ENCODE measurements at regions not wholly inside any gene's neighbourhood (a gene's known extent, or its start where the extent isn't known, plus 50 kb on each side); places are given as distances from the start of the nearest gene placed in this dataset.

DNA sequence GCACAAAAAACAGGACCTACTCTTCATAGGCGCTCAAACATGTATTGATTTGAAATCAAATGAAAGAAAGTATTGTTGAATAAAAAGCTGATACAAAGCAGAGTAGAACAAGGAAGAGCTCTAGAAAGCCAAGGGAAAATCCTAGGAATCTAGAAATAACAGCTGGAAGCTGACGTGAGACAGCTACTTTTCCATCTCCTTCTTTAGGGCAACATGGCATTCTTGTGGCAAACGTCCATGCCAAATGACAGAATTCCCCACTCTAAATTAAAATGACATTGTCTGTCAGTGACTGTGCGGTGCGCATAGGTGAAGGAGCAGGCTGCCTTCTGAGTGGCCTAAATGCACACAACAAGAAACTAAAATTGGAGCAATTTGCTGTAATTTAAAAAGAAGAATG lies 557.4 kb downstream of the SOX11 start:
- no peak for DNase-seq (ENCODE audit: low read depth, low spot score)

DNA sequence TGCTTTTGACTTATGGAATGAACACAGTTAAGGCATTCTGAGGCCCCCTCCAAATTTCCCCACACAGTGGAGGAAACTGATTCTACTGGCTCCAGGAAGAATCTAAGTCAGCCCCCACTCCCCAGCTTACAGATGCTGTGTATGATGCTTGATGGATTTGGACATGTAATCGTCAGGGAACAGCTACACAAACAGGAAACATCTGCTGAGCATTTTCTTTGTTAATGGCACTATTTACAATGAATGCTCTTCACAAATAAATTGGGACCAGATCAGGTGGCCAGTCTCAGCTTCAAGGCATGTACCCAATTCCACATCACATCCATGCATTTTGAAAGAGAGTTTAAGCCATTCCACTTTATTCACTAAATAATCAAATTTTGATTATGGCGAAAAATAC lies 562.3 kb downstream of the SOX11 start:
- TF ChIP-seq POLR2AphosphoS5 (IDR thresholded peaks at IDR 0.05; ENCODE audit: low read depth, low read length), result no peak
- TF ChIP-seq TCF7L2 (IDR thresholded peaks at IDR 0.05; ENCODE audit: low read depth, low read length), result no peak
- TF ChIP-seq, protein P1, sequence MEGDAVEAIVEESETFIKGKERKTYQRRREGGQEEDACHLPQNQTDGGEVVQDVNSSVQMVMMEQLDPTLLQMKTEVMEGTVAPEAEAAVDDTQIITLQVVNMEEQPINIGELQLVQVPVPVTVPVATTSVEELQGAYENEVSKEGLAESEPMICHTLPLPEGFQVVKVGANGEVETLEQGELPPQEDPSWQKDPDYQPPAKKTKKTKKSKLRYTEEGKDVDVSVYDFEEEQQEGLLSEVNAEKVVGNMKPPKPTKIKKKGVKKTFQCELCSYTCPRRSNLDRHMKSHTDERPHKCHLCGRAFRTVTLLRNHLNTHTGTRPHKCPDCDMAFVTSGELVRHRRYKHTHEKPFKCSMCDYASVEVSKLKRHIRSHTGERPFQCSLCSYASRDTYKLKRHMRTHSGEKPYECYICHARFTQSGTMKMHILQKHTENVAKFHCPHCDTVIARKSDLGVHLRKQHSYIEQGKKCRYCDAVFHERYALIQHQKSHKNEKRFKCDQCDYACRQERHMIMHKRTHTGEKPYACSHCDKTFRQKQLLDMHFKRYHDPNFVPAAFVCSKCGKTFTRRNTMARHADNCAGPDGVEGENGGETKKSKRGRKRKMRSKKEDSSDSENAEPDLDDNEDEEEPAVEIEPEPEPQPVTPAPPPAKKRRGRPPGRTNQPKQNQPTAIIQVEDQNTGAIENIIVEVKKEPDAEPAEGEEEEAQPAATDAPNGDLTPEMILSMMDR (IDR thresholded peaks at IDR 0.05), result no peak
- ATAC-seq, result no peak
- intact Hi-C loops (cut with micrococcal nuclease; ENCODE audit: unreplicated experiment) (no loop called here), in situ Hi-C loops (cut with HindIII; ENCODE audit: low pct_unique_long_range_greater_than_20kb, low sequenced_read_pairs) (no loop called here)
- no TSS peak for BruUV-seq (replicated peaks)
- H3K4me3 ChIP-seq (ENCODE audit: low read depth in 2 of 2, low read length in 2 of 2), result no peak overlapping the region
- no peak for DNase-seq (ENCODE audit: low read depth, low spot score)
- no peaks in the 10 kb centered on the region for H3K36me3 ChIP-seq (ENCODE audit: control insufficient read depth, insufficient read depth, low read length)
- H3K9me3 ChIP-seq (ENCODE audit: control insufficient read depth, insufficient read depth, low read depth, low read length), result no peaks in the 10 kb centered on the region
- no peaks in the 10 kb centered on the region for H3K27me3 ChIP-seq (ENCODE audit: control insufficient read depth, insufficient read depth, low read length)
- no peak overlapping the region for H3K27ac ChIP-seq (ENCODE audit: low read length)
- ChIA-PET POLR2A (no interaction called here), CTCF (no interaction called here)
- no peaks in the 10 kb centered on the region for H3K4me1 ChIP-seq (ENCODE audit: control insufficient read depth, insufficient read depth, low read length)

More for the DNA sequence above, 557.4 kb downstream of the SOX11 start:
- BruUV-seq (replicated peaks), result no TSS peak
- intact Hi-C loops (cut with micrococcal nuclease; ENCODE audit: unreplicated experiment) (no loop called here), in situ Hi-C loops (cut with HindIII; ENCODE audit: low pct_unique_long_range_greater_than_20kb, low sequenced_read_pairs) (no loop called here)
- H3K27ac ChIP-seq (ENCODE audit: low read length), result no peak overlapping the region
- no peaks in the 10 kb centered on the region for H3K27me3 ChIP-seq (ENCODE audit: control insufficient read depth, insufficient read depth, low read length)
- CTCF ChIA-PET, result no interaction called here
- POLR2A ChIA-PET, result no interaction called here
- no peak for ATAC-seq
- no peaks in the 10 kb centered on the region for H3K9me3 ChIP-seq (ENCODE audit: control insufficient read depth, insufficient read depth, low read depth, low read length)
- H3K4me1 ChIP-seq (ENCODE audit: control insufficient read depth, insufficient read depth, low read length), result no peaks in the 10 kb centered on the region
- TF ChIP-seq TCF7L2 (IDR thresholded peaks at IDR 0.05; ENCODE audit: low read depth, low read length), result no peak
- no peak overlapping the region for H3K4me3 ChIP-seq (ENCODE audit: low read depth in 2 of 2, low read length in 2 of 2)
- H3K36me3 ChIP-seq (ENCODE audit: control insufficient read depth, insufficient read depth, low read length), result no peaks in the 10 kb centered on the region

DNA sequence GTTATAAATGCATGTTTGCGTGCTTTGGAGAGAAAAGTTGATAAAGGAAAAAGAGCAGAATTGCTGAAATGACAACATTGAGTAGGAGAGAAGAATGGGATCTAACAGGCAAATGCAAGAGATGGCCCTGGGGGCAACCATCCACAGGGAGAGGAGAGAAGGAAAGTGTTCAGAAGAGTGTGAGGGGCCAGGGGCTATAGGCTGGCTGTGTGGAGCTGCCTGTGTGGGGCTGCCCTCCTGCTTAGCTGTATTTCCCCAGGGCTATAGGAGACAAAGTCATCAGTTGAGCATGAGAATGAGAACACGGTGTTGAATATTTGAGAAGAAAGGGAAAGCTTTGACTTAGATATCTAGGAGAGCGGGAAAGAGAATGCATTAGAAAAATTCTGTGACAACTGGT lies 572.0 kb downstream of the SOX11 start:
- Histone ChIP-seq H3K27me3 (ENCODE audit: control insufficient read depth, insufficient read depth, low read length) (no peaks in the 10 kb centered on the region), H3K4me1 (ENCODE audit: control insufficient read depth, insufficient read depth, low read length) (no peaks in the 10 kb centered on the region), H3K36me3 (ENCODE audit: control insufficient read depth, insufficient read depth, low read length) (no peaks in the 10 kb centered on the region), H3K4me3 (ENCODE audit: low read depth in 2 of 2, low read length in 2 of 2) (no peak overlapping the region), H3K9me3 (ENCODE audit: control insufficient read depth, insufficient read depth, low read depth, low read length) (no peaks in the 10 kb centered on the region), H3K27ac (ENCODE audit: low read length) (no peak overlapping the region)
- DNase-seq (ENCODE audit: low read depth, low spot score) (no peak), ATAC-seq (no peak)
- TF ChIP-seq, protein P1 (IDR thresholded peaks at IDR 0.05), result no peak
- TF ChIP-seq TCF7L2 (IDR thresholded peaks at IDR 0.05; ENCODE audit: low read depth, low read length) (no peak), POLR2AphosphoS5 (IDR thresholded peaks at IDR 0.05; ENCODE audit: low read depth, low read length) (no peak), SIN3A (IDR thresholded peaks at IDR 0.05; ENCODE audit: borderline replicate concordance, insufficient read depth, low read depth, low read length) (no peak)
- TF ChIP-seq, protein P2, sequence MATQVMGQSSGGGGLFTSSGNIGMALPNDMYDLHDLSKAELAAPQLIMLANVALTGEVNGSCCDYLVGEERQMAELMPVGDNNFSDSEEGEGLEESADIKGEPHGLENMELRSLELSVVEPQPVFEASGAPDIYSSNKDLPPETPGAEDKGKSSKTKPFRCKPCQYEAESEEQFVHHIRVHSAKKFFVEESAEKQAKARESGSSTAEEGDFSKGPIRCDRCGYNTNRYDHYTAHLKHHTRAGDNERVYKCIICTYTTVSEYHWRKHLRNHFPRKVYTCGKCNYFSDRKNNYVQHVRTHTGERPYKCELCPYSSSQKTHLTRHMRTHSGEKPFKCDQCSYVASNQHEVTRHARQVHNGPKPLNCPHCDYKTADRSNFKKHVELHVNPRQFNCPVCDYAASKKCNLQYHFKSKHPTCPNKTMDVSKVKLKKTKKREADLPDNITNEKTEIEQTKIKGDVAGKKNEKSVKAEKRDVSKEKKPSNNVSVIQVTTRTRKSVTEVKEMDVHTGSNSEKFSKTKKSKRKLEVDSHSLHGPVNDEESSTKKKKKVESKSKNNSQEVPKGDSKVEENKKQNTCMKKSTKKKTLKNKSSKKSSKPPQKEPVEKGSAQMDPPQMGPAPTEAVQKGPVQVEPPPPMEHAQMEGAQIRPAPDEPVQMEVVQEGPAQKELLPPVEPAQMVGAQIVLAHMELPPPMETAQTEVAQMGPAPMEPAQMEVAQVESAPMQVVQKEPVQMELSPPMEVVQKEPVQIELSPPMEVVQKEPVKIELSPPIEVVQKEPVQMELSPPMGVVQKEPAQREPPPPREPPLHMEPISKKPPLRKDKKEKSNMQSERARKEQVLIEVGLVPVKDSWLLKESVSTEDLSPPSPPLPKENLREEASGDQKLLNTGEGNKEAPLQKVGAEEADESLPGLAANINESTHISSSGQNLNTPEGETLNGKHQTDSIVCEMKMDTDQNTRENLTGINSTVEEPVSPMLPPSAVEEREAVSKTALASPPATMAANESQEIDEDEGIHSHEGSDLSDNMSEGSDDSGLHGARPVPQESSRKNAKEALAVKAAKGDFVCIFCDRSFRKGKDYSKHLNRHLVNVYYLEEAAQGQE (IDR thresholded peaks at IDR 0.05; ENCODE audit: insufficient read depth in 1 of 2, low read depth in 2 of 2, low read length in 1 of 2), result no peak
- ChIA-PET POLR2A (no interaction called here), CTCF (no interaction called here)
- in situ Hi-C loops (cut with HindIII; ENCODE audit: low pct_unique_long_range_greater_than_20kb, low sequenced_read_pairs) (no loop called here), intact Hi-C loops (cut with micrococcal nuclease; ENCODE audit: unreplicated experiment) (no loop called here)
- no TSS peak for BruUV-seq (replicated peaks)
